Renal cortical epithelial cell (primary cell): ENCODE measurements at regions not wholly inside any gene's neighbourhood (a gene's known extent, or its start where the extent isn't known, plus 50 kb on each side); places are given as distances from the start of the nearest gene placed in this dataset.

Experiments
- DNase-seq: peaks from one replicate; pipeline ENCODE4 v3.0.0-alpha.2; 2011; ENCODE audit warnings: low read depth

- DNase-seq = no peak
Measured at GRCh38 chr15:94053626-94054025, 177.7 kb upstream of the MCTP2 start.

DNA sequence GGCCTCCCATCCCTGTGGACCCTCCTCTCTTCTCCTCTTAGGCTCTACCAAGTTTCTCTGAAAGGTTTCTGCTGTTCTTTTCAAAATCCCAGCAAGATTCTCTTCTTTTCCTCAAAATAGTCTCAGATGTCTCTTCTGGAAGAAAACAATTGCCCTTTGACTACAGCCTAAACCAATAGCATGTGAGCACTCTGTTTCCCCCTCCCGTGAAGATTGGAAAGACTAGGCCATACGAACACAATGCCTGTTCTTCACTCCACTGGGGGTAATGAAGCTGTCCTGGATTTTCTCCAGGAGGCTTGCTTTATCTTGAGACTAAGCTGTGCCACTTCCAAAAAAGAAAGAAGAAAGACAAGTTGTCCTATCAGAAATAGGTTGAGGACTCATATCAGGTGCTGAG lies 178.7 kb upstream of the MCTP2 start:
- no peak for DNase-seq

GRCh38 chr15:94047566-94047965 lies 183.8 kb upstream of the MCTP2 start:
- no peak for DNase-seq

GRCh38 chr15:94042180-94042928 lies 189.0 kb upstream of the MCTP2 start:
- no peak for DNase-seq

- DNase-seq = no peak
Measured at GRCh38 chr15:94041746-94042145, 189.6 kb upstream of the MCTP2 start.

DNA sequence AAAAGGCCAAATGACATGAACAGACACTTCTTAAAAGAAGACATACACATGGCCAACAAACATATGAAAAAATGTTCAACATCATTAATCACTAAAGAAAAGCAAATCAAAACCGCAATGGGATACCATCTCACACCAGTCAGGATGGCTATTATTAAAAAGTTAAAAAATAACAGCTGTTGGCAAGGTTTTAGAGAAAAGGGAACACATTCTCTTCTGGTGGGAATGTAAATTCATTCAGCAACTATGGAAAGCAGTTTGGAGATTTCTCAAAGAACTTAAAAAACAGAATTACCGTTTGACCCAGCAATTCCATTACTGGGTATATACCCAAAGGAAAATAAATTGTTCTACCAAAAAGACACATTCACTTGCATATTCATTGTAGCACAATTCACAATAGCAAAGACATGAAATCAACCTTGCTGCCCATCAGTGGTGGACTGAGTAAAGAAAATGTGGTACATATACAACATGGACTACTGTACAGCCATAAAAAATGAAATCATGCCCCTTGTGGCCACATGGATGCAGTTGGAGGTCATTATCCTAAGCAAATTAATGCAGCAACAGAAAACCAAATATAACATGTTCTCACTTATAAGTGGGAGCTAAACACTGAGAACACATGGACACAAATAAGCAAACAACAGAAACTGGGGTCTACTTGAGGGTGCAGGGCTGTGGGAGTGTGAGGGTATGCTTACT lies 190.7 kb upstream of the MCTP2 start:
- no peak for DNase-seq

DNA sequence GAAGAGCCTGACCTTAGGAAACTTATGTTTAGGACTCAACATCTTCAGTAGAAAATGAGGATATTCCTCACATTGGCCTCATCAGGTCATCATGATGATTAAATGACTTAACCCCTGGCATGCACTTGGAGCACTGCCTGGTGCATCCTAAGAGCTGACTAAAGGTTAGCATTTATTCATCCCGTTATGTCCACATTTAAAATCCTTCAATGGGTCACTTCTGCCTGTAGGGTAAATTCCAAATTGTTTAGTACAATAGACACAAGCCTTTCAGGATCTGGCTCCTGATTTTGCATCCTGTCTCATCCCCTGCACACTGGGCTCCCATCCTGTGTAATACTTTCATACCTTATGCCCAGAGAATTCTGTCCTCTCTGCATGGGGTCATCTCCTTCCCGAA lies 195.2 kb upstream of the MCTP2 start:
- DNase-seq = no peak

- DNase-seq = no peak
Measured at GRCh38 chr15:94033683-94034020, 197.7 kb upstream of the MCTP2 start.

DNA sequence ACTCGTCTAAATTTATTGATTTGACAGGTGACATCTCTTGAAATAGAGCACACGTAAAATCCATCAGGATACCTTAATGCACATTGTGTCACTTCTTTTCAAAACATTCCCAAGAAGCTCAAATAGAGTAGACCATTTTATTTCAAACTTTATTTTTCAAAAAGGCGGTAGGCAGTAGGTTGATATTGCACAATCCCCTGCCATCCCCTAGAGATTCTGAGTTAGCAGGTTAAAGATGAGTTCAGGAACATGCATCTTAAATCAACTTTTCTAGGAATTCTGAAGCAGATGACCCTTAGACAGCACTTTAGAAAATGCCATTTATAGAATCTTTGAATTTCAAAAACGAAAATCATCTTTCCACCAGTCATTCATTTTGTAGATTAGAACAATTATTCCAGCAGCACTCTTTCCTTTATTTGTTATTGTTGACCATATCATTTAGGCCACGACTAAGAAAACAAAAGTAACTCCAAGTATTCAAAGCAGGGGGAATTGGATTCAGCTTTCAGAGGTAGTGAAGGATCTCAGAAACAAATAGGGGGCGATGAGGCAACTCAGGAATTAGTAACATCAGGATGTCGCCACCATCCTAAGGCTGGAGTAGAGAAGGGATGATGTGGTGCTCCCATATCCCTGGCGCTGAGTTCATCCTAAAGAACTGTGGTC lies 198.2 kb upstream of the MCTP2 start:
- no peak for DNase-seq

- no peak for DNase-seq
Measured at GRCh38 chr15:94032571-94032970, 198.8 kb upstream of the MCTP2 start.

DNA sequence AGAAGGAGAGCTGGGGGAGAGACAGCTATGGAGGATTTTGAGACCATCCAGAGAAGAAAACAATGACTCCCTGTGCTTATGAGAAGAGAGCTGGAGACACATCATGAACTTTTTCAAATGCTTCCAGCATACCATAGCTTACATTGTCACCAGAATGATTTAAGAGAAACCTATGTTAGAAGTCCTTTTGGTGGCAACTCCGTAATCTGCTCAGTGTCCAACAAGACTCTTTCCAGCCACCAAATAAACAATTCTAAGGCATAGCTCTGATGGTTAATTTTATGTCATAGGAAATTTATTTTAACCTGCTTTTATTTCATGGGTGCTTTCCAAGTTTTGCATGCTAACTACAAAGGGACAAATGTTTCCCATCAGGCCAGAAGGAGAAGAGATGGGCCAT lies 200.3 kb upstream of the MCTP2 start:
- no peak for DNase-seq

GRCh38 chr15:94029495-94029894 lies 201.9 kb upstream of the MCTP2 start:
- DNase-seq = no peak

GRCh38 chr15:94028809-94029208 lies 202.6 kb upstream of the MCTP2 start:
- DNase-seq = no peak

- DNase-seq = no peak
Measured at GRCh38 chr15:94028121-94028520, 203.2 kb upstream of the MCTP2 start.

DNA sequence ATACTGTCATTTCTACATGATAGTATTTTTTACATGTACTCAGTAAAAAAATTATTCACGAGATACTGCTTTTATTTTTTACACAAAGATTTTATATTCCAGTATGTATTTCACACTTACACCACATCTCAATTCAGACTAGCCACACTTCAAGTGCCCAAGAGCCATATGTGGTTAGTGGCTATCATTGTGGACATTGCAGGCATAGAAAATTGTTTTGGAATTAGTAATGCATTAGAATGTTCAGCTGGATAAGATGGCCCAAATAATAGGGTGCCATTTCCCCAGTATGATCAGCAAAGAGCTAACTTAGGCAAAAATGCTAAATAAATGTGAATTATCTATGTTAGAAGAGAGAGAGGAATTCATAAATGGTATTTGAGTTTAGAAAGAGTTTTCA lies 203.8 kb upstream of the MCTP2 start:
- no peak for DNase-seq

- no peak for DNase-seq
Measured at GRCh38 chr15:94026458-94027304, 204.7 kb upstream of the MCTP2 start.

DNA sequence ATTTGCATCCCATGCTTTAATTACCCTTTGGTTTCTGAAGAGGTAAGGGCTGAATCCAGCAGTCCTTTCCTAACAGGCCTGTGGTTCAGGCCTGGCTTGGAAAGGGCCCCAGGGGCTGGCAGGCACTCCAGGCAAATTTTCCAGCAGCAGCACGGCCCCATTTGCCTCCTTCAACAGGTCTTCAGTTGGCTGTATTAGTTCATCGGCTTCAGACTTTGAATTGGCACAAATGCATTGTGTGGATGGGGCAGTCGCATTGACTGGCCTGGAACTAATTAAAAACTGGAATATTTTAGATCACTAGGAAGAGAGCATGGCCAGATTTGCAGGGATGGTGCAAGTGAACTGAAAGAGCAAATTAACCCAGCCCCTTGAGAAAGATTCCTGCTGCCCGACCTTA lies 207.8 kb upstream of the MCTP2 start:
- no peak for DNase-seq

GRCh38 chr15:94021621-94022320 lies 209.6 kb upstream of the MCTP2 start:
- DNase-seq = no peak

DNA sequence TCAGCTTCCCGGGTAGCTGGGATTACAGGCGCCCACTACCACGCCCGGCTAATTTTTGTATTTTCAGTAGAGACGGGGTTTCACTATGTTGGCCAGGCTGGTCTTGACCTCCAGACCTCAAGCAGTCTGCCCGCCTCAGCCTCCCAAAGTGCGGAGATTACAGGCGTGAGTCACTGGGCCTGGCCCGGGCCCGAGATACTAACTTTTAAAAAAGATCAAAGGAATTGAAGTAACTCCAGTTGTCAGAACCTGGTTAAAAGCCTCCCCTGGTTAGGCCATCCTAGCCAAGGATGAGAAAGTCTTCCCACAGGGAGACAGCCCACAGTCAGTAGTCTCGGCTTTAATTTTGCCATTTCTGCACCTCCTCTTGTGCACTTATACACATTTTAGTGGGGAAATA lies 212.3 kb upstream of the MCTP2 start:
- DNase-seq = no peak

- no peak for DNase-seq
Measured at GRCh38 chr15:94015324-94015723, 216.0 kb upstream of the MCTP2 start.
